GM13977 (cell line): ENCODE measurements at regions not wholly inside any gene's neighbourhood (a gene's known extent, or its start where the extent isn't known, plus 50 kb on each side); places are given as distances from the start of the nearest gene placed in this dataset.

ENCODE experiments used
- DNase-seq: peaks from one replicate; pipeline ENCODE4 v3.0.0; 2012; ENCODE audit warnings: low spot score
- CTCF ChIP-seq: IDR thresholded peaks from 2 replicates; pipeline ENCODE4 v1.5.1; 2012; ENCODE audit warnings: mild to moderate bottlenecking, control low read depth; ENCODE audit not compliant: insufficient read depth; ENCODE audit errors: extremely low read depth, missing control alignments
- in situ Hi-C: fragments of 300-500 bp; cut with MboI; formaldehyde crosslinking; loops from one replicate; pipeline ENCODE4 v1.12.0; 2022; ENCODE audit warnings: low sequenced_read_pairs, low pct_unique_long_range_greater_than_20kb, mixed read lengths, inconsistent platforms; ENCODE audit not compliant: unreplicated experiment

- no peak for TF ChIP-seq CTCF
- no peak for DNase-seq
- in situ Hi-C loops = loop anchor here (10.0 to 25.0 kb wide), 3 partner anchors 325 to 752 kb away; no protein-coding TSS in a partner anchor
Measured at GRCh38 chr12:91810077-91810476, 335.6 kb downstream of the BTG1 start.

- no peak for TF ChIP-seq CTCF
- no peak for DNase-seq
- in situ Hi-C loops = loop anchor here (25.0 kb wide), 2 partner anchors 418 to 757 kb away; no protein-coding TSS in a partner anchor
Measured at GRCh38 chr12:91805031-91805430, 340.6 kb downstream of the BTG1 start.

- in situ Hi-C loops = loop anchor here (25.0 kb wide), 2 partner anchors 417 to 758 kb away; no protein-coding TSS in a partner anchor
- TF ChIP-seq CTCF = no peak
- no peak for DNase-seq
Measured at GRCh38 chr12:91804533-91804932, 341.1 kb downstream of the BTG1 start.

GRCh38 chr12:91801048-91801447 lies 344.6 kb downstream of the BTG1 start:
- no peak for TF ChIP-seq CTCF
- in situ Hi-C loops = loop anchor here (25.0 kb wide), 2 partner anchors 414 to 761 kb away; no protein-coding TSS in a partner anchor
- no peak for DNase-seq

GRCh38 chr12:91793676-91794075 lies 352.0 kb downstream of the BTG1 start:
- DNase-seq = no peak
- in situ Hi-C loops = no loop called here
- TF ChIP-seq CTCF = no peak

GRCh38 chr12:91792597-91792996 lies 353.0 kb downstream of the BTG1 start:
- in situ Hi-C loops = no loop called here
- TF ChIP-seq CTCF = no peak
- no peak for DNase-seq
